Uterus (tissue), 3 donors: ENCODE measurements at regions not wholly inside any gene's neighbourhood (a gene's known extent, or its start where the extent isn't known, plus 50 kb on each side); places are given as distances from the start of the nearest gene placed in this dataset.
"Not testable (repeated sequence)": the region's sequence is repeated elsewhere in the genome, so short reads cannot be mapped to it uniquely, and the experiment has no call there.

Experiments used
- DNase-seq, 2 donors: peaks; one replicate each; pipeline ENCODE4 v3.0.0-alpha.2; 2019 to 2020
- H3K27ac ChIP-seq, 2 donors: fragments of 200-600 bp; sonication (generic); 1 replicate in 1 of 2; 2 replicates in 1 of 2; pipeline ENCODE4 v1.5.1; 2016 to 2018
- H3K27me3 ChIP-seq, 2 donors: fragments of 200-600 bp; sonication (generic); one replicate each; pipeline ENCODE4 v1.5.1; 2018 to 2019; ENCODE audit warnings: control low read depth in 1 of 2
- H3K36me3 ChIP-seq, 2 donors: fragments of 200-600 bp; sonication (generic); one replicate each; pipeline ENCODE4 v1.5.1; 2019; ENCODE audit warnings: control low read depth in 1 of 2
- H3K4me1 ChIP-seq, 2 donors: fragments of 200-600 bp; sonication (generic); one replicate each; pipeline ENCODE4 v1.5.1; 2018 to 2019; ENCODE audit warnings: control low read depth in 1 of 2
- H3K4me3 ChIP-seq, 2 donors: fragments of 200-600 bp; sonication (generic); 1 replicate in 1 of 2; 2 replicates in 1 of 2; pipeline ENCODE4 v1.5.1; 2018 to 2019; ENCODE audit warnings: mild to moderate bottlenecking in 1 of 2
- H3K9me3 ChIP-seq, 2 donors: fragments of 200-600 bp; sonication (generic); one replicate each; pipeline ENCODE4 v1.5.1; 2019; ENCODE audit warnings: control low read depth in 1 of 2
- POLR2A ChIP-seq, 2 donors: fragments of 450-650 bp; IDR thresholded peaks; one replicate each; pipeline ENCODE4 v1.6.1; 2016; ENCODE audit warnings: antibody characterized with exemption in 2 of 2, mild to moderate bottlenecking in 1 of 2, moderate library complexity in 1 of 2
- intact Hi-C: fragments of 100-400 bp; cut with DNase I; formaldehyde crosslinking; loops from one replicate; pipeline ENCODE4 v1.15.1; 2023; ENCODE audit warnings: low total_unique reads
- TF ChIP-seq, protein P1 (sequence below), 4 experiments: fragments of 200-600 bp in 2 of 4; fragments of 450-650 bp in 2 of 4; sonication (generic) in 2 of 4; IDR thresholded peaks; one replicate each; pipeline ENCODE4 v1.5.1; 2016 to 2019; ENCODE audit warnings: antibody characterized with exemption in 4 of 4, mild to moderate bottlenecking in 2 of 4, moderate library complexity in 1 of 4
- donor health status: DM: yes; HTN: yes; CAD: no.

DNA sequence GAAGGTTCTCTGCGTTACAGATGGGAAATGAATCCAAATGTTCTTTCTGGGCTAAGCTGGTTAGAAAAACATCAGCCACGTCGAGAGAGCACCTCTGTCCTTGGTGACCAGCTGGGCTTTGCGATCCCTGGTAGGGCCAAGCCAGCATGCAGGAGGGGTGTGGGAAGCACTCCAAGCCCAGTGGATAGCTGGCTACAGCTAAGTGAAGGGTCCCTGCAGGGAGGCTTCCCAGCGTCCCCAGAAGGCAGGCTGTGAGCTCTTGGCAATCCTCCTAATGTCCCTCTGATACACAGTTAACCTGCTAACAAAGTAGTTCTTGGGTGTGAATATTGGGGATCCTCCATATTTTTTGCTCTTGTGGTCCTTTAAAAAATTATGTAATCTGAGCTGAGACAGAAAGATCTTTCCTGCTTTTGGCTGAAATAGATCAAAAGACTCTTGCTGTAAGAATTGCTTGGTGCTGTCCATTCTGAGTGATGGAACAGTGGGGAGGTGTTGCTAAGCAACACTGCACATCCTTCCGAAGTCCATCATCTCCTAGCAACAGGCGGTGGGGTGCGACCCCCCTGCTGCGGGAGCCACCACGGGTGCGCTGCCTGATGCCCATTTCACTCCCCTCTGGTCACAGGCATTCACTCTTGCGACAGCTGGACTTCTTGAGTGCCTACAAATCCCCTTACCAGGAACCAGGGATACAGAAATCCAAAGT is 88.5 kb upstream of the UXS1 start:
- no peak for DNase-seq
- intact Hi-C loops: no loop called here
- Histone ChIP-seq H3K4me1 (no peaks in the 10 kb centered on the region), H3K4me3 (no peak overlapping the region), H3K9me3 (no peaks in the 10 kb centered on the region), H3K27ac (no peak overlapping the region), H3K36me3 (no peaks in the 10 kb centered on the region), H3K27me3 (no peaks in the 10 kb centered on the region)
- TF ChIP-seq, protein P1, sequence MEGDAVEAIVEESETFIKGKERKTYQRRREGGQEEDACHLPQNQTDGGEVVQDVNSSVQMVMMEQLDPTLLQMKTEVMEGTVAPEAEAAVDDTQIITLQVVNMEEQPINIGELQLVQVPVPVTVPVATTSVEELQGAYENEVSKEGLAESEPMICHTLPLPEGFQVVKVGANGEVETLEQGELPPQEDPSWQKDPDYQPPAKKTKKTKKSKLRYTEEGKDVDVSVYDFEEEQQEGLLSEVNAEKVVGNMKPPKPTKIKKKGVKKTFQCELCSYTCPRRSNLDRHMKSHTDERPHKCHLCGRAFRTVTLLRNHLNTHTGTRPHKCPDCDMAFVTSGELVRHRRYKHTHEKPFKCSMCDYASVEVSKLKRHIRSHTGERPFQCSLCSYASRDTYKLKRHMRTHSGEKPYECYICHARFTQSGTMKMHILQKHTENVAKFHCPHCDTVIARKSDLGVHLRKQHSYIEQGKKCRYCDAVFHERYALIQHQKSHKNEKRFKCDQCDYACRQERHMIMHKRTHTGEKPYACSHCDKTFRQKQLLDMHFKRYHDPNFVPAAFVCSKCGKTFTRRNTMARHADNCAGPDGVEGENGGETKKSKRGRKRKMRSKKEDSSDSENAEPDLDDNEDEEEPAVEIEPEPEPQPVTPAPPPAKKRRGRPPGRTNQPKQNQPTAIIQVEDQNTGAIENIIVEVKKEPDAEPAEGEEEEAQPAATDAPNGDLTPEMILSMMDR (IDR thresholded peaks at IDR 0.05): no peak
- TF ChIP-seq POLR2A (IDR thresholded peaks at IDR 0.05): no peak

DNA sequence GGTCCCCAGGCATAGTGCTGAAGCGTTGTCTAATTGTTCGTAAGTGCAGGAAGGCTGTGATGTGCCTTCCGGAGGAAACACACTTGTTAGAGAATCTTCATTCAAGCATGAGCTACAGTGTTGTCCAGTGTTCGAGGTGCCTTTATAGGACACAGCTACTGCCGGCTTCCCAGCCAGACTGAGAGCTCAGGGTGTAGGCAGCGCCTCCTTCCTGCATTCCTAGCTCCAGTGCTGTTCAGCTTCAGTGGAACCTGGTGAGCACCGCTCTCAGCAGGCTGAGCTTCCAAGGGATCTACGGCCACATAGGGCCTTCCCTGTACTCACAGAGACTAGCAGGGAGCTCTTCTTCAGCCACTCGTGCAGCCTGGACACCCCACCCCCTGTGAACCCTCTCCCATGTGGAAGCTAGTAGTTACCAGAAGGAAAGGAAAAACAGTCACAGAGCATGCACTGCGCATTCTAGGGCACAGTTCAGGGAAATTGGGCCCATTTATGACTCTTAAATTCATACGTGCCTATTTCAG is 87.9 kb upstream of the UXS1 start:
- H3K27me3 ChIP-seq, intact Hi-C loops, H3K4me1 ChIP-seq, H3K27ac ChIP-seq, H3K9me3 ChIP-seq, DNase-seq, H3K36me3 ChIP-seq, H3K4me3 ChIP-seq: not testable (repeated sequence)

DNA sequence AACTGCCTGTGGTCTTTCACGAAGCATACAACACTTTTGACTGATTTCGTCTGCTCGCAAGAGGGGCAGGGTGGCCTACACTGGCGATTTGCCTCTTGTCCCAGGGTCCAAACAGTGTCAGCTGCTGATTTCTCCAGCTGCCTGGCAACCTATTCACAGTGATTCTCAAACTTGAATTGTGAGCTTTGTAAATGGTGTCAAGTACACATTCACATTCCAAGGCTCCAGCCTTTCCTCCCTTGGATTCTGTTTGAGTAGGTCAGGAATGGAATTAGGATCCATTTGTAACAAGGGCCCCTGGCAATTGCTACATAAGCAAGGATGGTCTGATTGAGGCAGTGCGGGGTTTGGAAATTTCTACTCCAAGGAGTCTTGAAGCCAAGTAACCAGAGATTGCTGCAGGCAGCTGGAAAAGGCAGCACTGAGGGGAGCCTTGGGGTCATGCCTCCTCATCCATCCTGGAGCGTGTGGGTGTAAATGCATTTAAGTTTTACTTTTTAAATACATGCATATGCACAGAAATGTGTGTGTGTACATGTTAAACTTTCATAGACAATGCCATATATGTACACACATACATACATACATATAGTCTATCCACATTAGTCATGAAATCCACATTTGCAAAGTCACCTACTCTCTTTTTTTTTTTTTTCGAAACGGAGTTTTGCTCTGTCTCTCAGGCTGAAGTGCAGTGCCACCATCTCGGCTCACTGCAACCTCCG is 86.8 kb upstream of the UXS1 start:
- intact Hi-C loops: no loop called here
- Histone ChIP-seq H3K27me3 (no peaks in the 10 kb centered on the region), H3K4me1 (no peaks in the 10 kb centered on the region), H3K27ac (no peak overlapping the region), H3K4me3 (no peak overlapping the region), H3K9me3 (no peaks in the 10 kb centered on the region), H3K36me3 (no peaks in the 10 kb centered on the region)
- DNase-seq: no peak
- no peak for TF ChIP-seq POLR2A (IDR thresholded peaks at IDR 0.05)
- TF ChIP-seq, protein P1 (IDR thresholded peaks at IDR 0.05): no peak

- H3K4me1 ChIP-seq: no peaks in the 10 kb centered on the region
- DNase-seq: no peak
Observed at GRCh38 chr2:106280224-106280623, 86.1 kb upstream of the UXS1 start.

GRCh38 chr2:106278112-106278876 is 84.2 kb upstream of the UXS1 start:
- no peaks in the 10 kb centered on the region for H3K27me3 ChIP-seq
- H3K4me1 ChIP-seq: no peaks in the 10 kb centered on the region
- H3K4me3 ChIP-seq: no peak overlapping the region
- no peaks in the 10 kb centered on the region for H3K36me3 ChIP-seq
- TF ChIP-seq, protein P1 (IDR thresholded peaks at IDR 0.05): no peak
- no peak for TF ChIP-seq POLR2A (IDR thresholded peaks at IDR 0.05)
- no peak for DNase-seq
- intact Hi-C loops: no loop called here
- H3K27ac ChIP-seq: no peak overlapping the region
- no peaks in the 10 kb centered on the region for H3K9me3 ChIP-seq

More at GRCh38 chr2:106280224-106280623, 86.1 kb upstream of the UXS1 start:
- Histone ChIP-seq H3K4me3 (no peak overlapping the region), H3K27me3 (no peaks in the 10 kb centered on the region), H3K27ac (no peak overlapping the region), H3K9me3 (no peaks in the 10 kb centered on the region), H3K36me3 (no peaks in the 10 kb centered on the region)
- intact Hi-C loops: no loop called here
- no peak for TF ChIP-seq POLR2A (IDR thresholded peaks at IDR 0.05)
- TF ChIP-seq, protein P1 (IDR thresholded peaks at IDR 0.05): no peak
